ENCODE measurements at regions not wholly inside any gene's neighbourhood (a gene's known extent, or its start where the extent isn't known, plus 50 kb on each side); places are given as distances from the start of the nearest gene placed in this dataset.

- WGBS (ENCODE audit: insufficient coverage): no CpG with 5 or more reads among the region's 4 CpGs
- no peak for TF ChIP-seq CTCF (IDR thresholded peaks at IDR 0.05)
Observed at GRCh38 chr1:118649369-118650106, 338.6 kb downstream of the TBX15 start.

GRCh38 chr1:118636004-118636403 is 352.1 kb downstream of the TBX15 start:
- no peak overlapping the region for H3K4me3 ChIP-seq (replicated peaks in 1 of 3; ENCODE audit: low read depth in 2 of 3, low read length in 3 of 3)
- H3K4me1 ChIP-seq (ENCODE audit: control insufficient read depth in 1 of 2, insufficient read depth in 2 of 2, low read length in 2 of 2): no peaks in the 10 kb centered on the region
- H3K9me3 Mint-ChIP-seq: peaks cover 17 to 35% (median 23%) of the 10 kb centered on the region in 7 donors
- no peak overlapping the region for H3K4me3 Mint-ChIP-seq
- no peaks in the 10 kb centered on the region for H3K4me1 Mint-ChIP-seq
- H3K27ac ChIP-seq (ENCODE audit: low read depth in 1 of 2, low read length in 2 of 2): no peak overlapping the region
- H3K27ac Mint-ChIP-seq: no peak overlapping the region
- no peaks in the 10 kb centered on the region for H3K79me2 ChIP-seq (ENCODE audit: insufficient read depth, low read length)
- no peaks in the 10 kb centered on the region for H3K27me3 Mint-ChIP-seq (ENCODE audit: low read depth in 3 of 3)
- no peak overlapping the region for H3K9ac ChIP-seq (ENCODE audit: insufficient read depth, low read length, poor library complexity, severe bottlenecking)
- peaks cover 14 to 28% of the 10 kb centered on the region in 2 donors for H3K9me3 ChIP-seq (replicated peaks in 1 of 2; ENCODE audit: control insufficient read depth in 1 of 2, insufficient read depth in 1 of 2, low read length in 2 of 2)
- H3K36me3 Mint-ChIP-seq: no peaks in the 10 kb centered on the region
- no peaks in the 10 kb centered on the region for H4K20me1 ChIP-seq (ENCODE audit: insufficient read depth, low read length)
- no peak overlapping the region for H2AFZ ChIP-seq (ENCODE audit: insufficient read depth, low read depth, low read length, poor library complexity, severe bottlenecking)
- no peak for TF ChIP-seq CTCF (IDR thresholded peaks at IDR 0.05)
- no peak overlapping the region for H3K4me2 ChIP-seq (replicated peaks; ENCODE audit: extremely low read depth, low read length, poor library complexity, severe bottlenecking)
- no peaks in the 10 kb centered on the region for H3K36me3 ChIP-seq (replicated peaks in 1 of 2; ENCODE audit: control insufficient read depth in 1 of 2, insufficient read depth in 2 of 2, low read length in 2 of 2)
- no peaks in the 10 kb centered on the region for H3K27me3 ChIP-seq (ENCODE audit: control insufficient read depth in 2 of 2, insufficient read depth in 2 of 2, low read length in 2 of 2)
- intact Hi-C loops (cut with micrococcal nuclease): no loop called here
- DNase-seq: no peak

More at GRCh38 chr1:118649369-118650106, 338.6 kb downstream of the TBX15 start:
- Histone ChIP-seq H3K4me3 (replicated peaks in 1 of 3; ENCODE audit: low read depth in 2 of 3, low read length in 3 of 3) (no peak overlapping the region), H2AFZ (ENCODE audit: insufficient read depth, low read depth, low read length, poor library complexity, severe bottlenecking) (no peak overlapping the region), H3K36me3 (replicated peaks in 1 of 2; ENCODE audit: control insufficient read depth in 1 of 2, insufficient read depth in 2 of 2, low read length in 2 of 2) (no peaks in the 10 kb centered on the region), H3K27ac (ENCODE audit: low read depth in 1 of 2, low read length in 2 of 2) (no peak overlapping the region), H3K79me2 (ENCODE audit: insufficient read depth, low read length) (no peaks in the 10 kb centered on the region), H3K4me2 (replicated peaks; ENCODE audit: extremely low read depth, low read length, poor library complexity, severe bottlenecking) (no peak overlapping the region), H3K4me1 (ENCODE audit: control insufficient read depth in 1 of 2, insufficient read depth in 2 of 2, low read length in 2 of 2) (no peaks in the 10 kb centered on the region), H3K27me3 (ENCODE audit: control insufficient read depth in 2 of 2, insufficient read depth in 2 of 2, low read length in 2 of 2) (no peaks in the 10 kb centered on the region), H3K9me3 (replicated peaks in 1 of 2; ENCODE audit: control insufficient read depth in 1 of 2, insufficient read depth in 1 of 2, low read length in 2 of 2) (no peaks in the 10 kb centered on the region), H4K20me1 (ENCODE audit: insufficient read depth, low read length) (no peaks in the 10 kb centered on the region), H3K9ac (ENCODE audit: insufficient read depth, low read length, poor library complexity, severe bottlenecking) (no peak overlapping the region)
- no peak for DNase-seq
- Mint-ChIP-seq H3K4me1 (no peaks in the 10 kb centered on the region), H3K9me3 (peaks cover 0 to 5% (median 0%) of the 10 kb centered on the region in 7 donors), H3K4me3 (no peak overlapping the region), H3K36me3 (no peaks in the 10 kb centered on the region), H3K27me3 (ENCODE audit: low read depth in 3 of 3) (no peaks in the 10 kb centered on the region), H3K27ac (no peak overlapping the region)
- intact Hi-C loops (cut with micrococcal nuclease): no loop called here
